Ureter (tissue), 1 donor: ENCODE measurements at regions not wholly inside any gene's neighbourhood (a gene's known extent, or its start where the extent isn't known, plus 50 kb on each side); places are given as distances from the start of the nearest gene placed in this dataset.
"Not testable (repeated sequence)": the region's sequence is repeated elsewhere in the genome, so short reads cannot be mapped to it uniquely, and the experiment has no call there.

ENCODE experiments used
- DNase-seq: peaks from one replicate; pipeline ENCODE4 v3.0.0-alpha.2; 2020; ENCODE audit warnings: low spot score
- donor health status: DM: yes; HTN: yes; CAD: no.

GRCh38 chr5:89350684-89351083 lies 467.7 kb upstream of the MEF2C start:
- DNase-seq = no peak

DNA sequence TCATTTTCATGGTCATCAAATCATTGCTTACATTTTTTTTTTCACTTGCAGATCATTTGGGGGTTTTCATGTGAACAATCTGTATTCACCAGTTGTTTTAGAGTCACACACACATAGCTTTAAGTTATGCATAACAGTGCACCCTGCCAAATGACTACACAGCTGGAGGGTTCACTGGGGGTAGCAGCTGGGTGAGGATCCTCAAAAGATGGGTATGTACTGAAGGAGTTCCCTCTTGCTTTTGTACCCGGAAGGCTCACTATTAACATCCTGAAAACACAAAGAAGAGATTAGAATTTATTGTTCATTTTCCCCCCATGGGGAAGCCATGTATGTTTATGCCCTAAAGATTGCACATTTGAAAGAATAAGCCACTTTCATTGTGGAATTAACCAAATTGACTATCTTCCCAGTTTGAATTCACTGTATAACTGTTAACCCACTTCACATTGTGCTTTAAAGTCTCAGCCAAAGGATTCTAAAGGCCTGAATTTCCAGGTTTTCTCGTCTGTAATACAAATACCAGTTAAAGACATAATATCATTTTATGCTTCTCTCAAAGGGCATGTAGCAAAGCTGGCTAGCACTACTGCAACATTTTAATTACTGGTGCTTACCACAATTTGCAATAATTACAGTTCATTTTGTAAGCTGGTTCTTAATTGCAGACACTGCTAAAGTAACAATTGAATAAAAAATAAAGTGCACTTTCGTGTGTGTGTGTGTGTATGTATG lies 466.4 kb upstream of the MEF2C start:
- DNase-seq = no peak

- no peak for DNase-seq
These were observed 463.6 kb upstream of the MEF2C start for GRCh38 chr5:89346573-89346972.

DNA sequence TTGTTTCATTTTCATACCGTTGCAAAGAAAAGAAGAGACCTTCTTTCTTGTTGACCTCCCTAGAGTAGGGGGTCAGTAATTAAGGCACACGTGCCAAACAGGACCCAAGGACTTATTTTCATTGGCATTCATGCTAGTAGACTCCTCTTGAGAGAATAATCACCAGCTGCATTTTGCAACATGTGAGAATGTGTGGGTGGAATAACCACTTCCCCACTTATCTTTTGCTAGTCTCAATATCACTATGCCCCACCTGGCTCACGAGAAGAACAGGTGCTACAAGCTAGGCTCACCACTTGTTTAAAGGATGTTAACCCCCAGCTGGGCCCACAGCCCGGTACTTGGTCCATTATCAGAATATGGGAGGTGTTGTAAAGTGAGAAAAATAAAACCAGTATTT lies 460.7 kb upstream of the MEF2C start:
- no peak for DNase-seq

GRCh38 chr5:89342106-89342876 lies 459.3 kb upstream of the MEF2C start:
- no peak for DNase-seq

DNA sequence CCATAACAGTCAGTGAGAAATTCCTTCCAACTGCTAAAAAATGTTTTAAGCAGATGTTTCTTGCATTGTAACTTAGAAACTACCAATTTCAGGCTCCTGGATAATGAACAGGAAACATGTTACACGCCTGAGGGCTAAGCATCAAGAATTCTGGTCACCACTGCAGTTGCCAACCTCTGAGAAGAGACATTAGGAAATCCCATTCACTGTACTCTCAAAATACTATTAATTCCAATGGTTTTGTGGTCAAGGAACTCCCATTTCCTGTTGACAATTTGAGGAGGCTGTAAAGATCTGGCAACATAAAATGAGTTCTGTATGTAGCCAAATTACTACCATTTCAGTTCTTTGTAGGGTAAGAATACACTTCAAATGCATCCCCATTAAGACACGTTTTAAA lies 456.0 kb upstream of the MEF2C start:
- DNase-seq = no peak

- no peak for DNase-seq
These were observed 453.1 kb upstream of the MEF2C start for GRCh38 chr5:89336111-89336510.

DNA sequence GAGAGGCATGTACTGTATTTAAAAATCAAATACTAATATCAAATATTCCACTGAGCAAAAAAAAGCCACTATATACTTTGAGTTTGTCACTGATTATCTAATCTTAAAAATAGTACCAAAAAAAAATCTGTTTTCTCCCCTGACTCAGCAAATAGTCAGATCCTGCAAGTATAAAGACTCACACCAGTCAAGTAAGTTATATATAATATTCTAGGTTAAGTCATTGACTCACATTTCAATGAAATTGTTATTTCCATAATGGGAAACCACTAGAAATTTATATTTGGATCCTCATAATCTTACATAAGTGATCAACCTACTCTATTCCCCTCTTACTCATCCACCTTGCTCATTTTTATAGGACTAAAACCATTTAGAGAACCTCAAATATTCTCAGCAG lies 447.2 kb upstream of the MEF2C start:
- no peak for DNase-seq

DNA sequence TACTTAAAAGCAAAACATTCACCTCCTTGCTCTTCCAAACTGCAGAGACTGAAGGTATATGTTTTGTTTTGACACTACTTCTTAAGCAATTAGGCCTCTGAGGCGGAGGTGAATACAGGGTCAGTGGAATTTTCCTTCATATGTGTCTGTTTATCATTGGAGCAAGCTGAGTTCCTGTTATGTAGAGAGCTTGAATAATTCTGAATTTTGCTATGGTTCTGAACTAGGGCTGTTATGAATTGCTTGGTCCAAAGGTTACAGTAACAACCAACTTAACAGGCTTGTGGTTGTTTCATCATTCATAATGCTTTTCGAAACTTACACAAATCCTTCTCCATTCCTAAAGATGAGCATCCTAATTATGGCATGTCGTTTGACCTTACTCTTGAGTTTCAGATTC lies 444.6 kb upstream of the MEF2C start:
- no peak for DNase-seq

- DNase-seq = no peak
These were observed 442.0 kb upstream of the MEF2C start for GRCh38 chr5:89324990-89325389.

GRCh38 chr5:89320421-89321277 lies 437.7 kb upstream of the MEF2C start:
- DNase-seq = no peak

- not testable (repeated sequence) for DNase-seq
These were observed 434.9 kb upstream of the MEF2C start for GRCh38 chr5:89317838-89318237.

DNA sequence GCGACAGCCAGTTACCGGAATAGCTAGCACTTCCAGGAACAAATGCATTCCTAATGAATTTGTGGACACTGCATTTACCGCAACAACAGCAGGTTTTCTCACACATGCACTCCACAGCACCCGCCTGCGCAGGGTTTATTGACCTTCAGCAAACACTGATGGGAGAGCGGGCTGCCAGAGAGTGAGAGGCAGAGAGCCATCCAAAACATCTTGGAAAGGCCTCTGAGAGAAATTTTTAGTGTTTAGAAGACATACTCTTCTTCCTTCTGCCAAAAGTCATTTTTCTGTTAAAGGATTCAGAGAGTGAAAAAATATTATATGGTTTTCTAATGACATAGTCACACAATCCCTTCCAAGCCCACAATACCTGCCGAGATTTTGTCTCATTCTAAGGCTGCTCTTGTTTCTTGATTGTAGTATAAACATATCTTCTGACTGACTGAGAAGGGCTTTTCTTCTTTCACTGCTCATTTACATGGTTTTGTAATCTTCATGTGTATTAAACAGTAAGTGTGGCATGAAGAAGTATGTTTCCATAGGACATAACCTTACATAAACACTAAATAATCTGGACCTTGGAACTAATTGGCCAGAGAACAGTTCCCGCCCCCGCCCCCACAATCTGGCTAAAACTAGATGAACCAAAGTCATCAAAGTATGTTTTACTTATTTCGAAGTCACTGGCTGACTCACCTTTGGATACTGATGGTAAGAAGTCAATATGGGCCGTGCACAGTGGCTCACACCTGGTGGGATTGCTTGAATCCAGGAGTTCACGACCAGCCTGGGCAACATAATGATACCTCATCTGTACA lies 432.5 kb upstream of the MEF2C start:
- DNase-seq = no peak

GRCh38 chr5:89313804-89314588 lies 431.0 kb upstream of the MEF2C start:
- DNase-seq = no peak

GRCh38 chr5:89313044-89313443 lies 430.1 kb upstream of the MEF2C start:
- DNase-seq = no peak

DNA sequence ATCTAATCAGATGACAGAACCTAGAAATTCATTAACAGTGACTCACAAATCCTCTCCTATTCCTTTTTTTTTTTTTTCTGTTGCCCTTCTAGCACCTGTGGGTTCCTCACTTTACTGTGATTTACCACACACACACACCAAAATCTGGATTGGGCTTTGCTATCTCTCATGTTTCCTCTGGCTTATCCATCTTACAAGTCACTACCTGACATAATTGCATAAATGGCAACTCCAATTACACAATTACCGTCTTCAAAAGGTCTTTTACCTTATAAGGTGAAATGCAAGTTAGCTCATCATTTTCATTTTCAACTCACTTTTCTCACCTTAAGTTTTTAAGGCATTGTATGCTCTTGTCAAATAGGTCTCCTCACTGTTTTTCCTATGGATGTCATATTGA lies 426.3 kb upstream of the MEF2C start:
- no peak for DNase-seq

DNA sequence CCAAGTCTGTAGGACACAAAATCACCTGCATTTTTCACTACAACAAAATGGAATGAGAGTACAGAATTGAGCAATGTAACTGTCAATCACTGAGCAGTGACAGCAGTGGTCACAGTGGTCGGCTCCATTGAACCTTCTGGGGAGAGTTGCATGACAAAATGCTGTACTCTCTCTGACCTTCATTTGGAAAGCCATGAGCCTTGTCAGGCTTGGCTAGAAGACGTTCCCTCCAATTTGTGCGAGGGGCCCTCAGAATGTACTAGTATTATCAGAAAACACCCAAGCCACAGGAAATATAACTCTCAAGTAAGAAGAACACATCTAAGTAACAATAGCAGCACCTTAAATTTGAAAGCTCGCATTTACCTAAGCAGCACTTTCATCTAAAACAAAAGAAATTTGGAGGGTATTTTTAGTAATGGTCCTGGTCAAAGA lies 425.6 kb upstream of the MEF2C start:
- no peak for DNase-seq

DNA sequence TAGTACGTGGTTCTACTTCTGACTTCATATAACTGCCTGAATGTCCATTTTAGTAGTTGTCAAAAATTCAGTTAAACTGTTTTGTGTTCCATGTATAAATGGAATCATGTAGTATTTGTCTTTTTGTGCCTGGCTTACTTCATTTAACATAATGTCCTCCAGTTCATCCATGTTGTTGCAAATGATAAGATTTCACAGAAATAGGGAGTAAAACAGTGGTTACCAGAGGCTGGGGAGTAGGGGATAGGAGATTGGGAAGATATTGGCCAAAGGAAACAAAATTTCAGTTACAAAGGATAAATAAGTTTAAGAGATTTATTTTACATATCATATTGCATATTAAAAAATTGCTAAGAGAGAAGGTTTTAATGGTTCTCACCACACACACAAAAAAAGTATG lies 425.0 kb upstream of the MEF2C start:
- DNase-seq = no peak

DNA sequence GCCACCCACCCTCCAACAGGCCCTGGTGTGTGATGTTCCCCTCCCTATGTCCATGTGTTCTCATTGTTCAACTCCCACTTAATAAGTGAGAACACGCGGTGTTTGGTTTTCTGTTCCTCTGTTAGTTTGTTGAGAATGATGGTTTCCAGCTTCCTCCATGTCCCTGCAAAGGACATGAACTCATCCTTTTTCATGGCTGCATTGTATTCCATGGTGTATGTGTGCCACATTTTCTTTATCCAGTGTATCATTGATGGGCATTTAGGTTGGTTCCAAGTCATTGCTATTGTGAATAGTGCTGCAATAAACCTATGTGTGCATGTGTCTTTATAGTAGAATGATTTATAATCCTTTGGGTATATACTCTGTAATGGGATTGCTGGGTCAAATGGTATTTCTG lies 424.2 kb upstream of the MEF2C start:
- DNase-seq = not testable (repeated sequence)

DNA sequence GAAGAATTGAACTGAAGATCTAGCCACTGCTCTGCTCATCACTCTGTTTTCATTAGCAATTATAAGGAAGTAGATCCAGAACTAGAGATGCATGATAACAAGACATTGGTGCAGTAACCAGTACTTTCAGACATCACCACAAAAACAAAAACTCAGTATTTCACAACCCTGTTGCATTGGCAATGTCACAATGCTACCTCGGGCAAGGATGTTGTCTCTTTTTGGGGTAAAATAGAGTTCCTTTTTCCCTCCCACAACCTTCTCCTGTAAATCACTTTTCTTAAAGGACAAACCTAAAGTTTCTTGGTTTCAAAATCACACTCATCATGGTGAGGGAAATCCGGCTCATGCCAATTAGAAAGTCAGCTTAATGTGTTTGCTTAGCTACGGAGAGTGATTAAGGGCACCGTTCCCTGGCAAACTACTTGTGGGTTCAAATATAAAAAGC lies 420.1 kb upstream of the MEF2C start:
- no peak for DNase-seq
